ENCODE measurements at regions not wholly inside any gene's neighbourhood (a gene's known extent, or its start where the extent isn't known, plus 50 kb on each side); places are given as distances from the start of the nearest gene placed in this dataset.

DNA sequence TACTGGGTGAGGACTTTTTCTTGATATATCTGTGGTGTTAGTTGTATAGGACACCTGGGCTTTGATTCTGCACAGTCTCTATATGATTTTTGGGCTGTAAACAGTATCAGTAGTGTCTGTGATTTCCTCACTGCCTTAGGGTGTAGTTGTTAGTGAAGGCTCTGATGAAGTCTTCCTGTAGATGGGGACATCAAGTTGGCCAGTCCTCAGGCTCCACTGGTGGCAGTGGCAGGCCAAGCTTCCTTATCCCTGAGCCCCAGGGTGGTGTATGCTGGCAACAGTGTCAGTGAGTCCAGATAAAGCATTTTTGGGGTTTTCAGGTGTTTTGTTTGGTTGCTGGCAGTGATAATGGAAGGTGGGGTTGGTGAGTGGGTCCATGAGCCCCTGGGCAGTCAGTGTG lies 961.4 kb downstream of the DSC3 start:
- DNase-seq (ENCODE audit: unreplicated experiment), result no peak
- TF ChIP-seq, protein P1, sequence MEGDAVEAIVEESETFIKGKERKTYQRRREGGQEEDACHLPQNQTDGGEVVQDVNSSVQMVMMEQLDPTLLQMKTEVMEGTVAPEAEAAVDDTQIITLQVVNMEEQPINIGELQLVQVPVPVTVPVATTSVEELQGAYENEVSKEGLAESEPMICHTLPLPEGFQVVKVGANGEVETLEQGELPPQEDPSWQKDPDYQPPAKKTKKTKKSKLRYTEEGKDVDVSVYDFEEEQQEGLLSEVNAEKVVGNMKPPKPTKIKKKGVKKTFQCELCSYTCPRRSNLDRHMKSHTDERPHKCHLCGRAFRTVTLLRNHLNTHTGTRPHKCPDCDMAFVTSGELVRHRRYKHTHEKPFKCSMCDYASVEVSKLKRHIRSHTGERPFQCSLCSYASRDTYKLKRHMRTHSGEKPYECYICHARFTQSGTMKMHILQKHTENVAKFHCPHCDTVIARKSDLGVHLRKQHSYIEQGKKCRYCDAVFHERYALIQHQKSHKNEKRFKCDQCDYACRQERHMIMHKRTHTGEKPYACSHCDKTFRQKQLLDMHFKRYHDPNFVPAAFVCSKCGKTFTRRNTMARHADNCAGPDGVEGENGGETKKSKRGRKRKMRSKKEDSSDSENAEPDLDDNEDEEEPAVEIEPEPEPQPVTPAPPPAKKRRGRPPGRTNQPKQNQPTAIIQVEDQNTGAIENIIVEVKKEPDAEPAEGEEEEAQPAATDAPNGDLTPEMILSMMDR (IDR thresholded peaks at IDR 0.05; ENCODE audit: unreplicated experiment), result no peak
- H3K27ac Mint-ChIP-seq (ENCODE audit: low read depth, unreplicated experiment), result no peak overlapping the region
- no peak overlapping the region for H3K4me3 Mint-ChIP-seq (ENCODE audit: unreplicated experiment)
- intact Hi-C loops (cut with micrococcal nuclease), result no loop called here
- no peaks in the 10 kb centered on the region for H3K36me3 Mint-ChIP-seq (ENCODE audit: insufficient read depth, unreplicated experiment)
- H3K4me1 Mint-ChIP-seq (ENCODE audit: insufficient read depth, unreplicated experiment), result no peaks in the 10 kb centered on the region
- POLR2A ChIA-PET, result no interaction called here
- BruUV-seq (replicated peaks), result no TSS peak
- no peaks in the 10 kb centered on the region for H3K27me3 Mint-ChIP-seq (ENCODE audit: insufficient read depth, unreplicated experiment)
- H3K9me3 Mint-ChIP-seq (ENCODE audit: unreplicated experiment), result peaks cover 7% of the 10 kb centered on the region
- CTCF ChIA-PET, result interaction anchor here (0.7 kb wide), 1 partner anchor 38 kb away, joined by 3 read pairs; no protein-coding TSS in a partner anchor

DNA sequence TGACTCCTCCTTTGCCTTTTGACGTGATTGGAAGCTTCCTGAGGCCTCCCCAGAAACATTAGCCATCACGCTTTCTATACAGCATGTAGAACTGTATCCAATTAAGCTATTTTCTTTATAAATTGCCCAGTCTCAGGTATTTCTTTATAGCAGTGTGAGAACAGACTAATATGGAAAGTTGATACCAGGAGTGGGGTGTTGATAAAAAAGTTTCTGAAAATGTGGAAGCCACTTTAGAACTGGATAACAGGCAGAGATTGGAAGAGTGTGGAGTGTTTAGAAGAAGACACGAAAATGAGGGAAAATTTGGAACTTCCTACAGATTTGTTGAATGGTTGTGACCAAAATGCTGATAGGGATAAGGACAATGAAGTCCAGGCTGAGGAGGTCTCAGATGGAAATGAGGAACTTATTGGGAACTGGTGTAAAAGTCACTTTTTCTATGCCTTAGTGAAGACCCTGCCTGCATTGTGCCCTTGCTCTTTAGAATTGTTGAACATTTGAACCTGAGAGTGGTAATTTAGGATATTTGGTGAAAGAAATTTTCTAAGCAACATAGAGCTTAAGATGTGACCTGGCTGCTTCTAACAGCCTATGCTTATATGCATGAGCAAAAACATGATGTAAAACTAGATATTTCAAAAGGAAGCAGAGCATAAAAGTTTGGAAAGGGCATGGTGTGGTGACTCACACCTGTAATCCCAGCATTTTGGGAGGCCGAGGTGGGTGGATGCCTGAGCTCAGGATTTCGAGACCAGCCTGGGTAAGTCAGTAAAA lies 969.7 kb downstream of the DSC3 start:
- Mint-ChIP-seq H3K36me3 (ENCODE audit: insufficient read depth, unreplicated experiment) (no peaks in the 10 kb centered on the region), H3K4me3 (ENCODE audit: unreplicated experiment) (no peak overlapping the region), H3K27me3 (ENCODE audit: insufficient read depth, unreplicated experiment) (no peaks in the 10 kb centered on the region), H3K27ac (ENCODE audit: low read depth, unreplicated experiment) (no peak overlapping the region), H3K9me3 (ENCODE audit: unreplicated experiment) (peaks cover 7% of the 10 kb centered on the region), H3K4me1 (ENCODE audit: insufficient read depth, unreplicated experiment) (no peaks in the 10 kb centered on the region)
- POLR2A ChIA-PET, result no interaction called here
- TF ChIP-seq, protein P1 (IDR thresholded peaks at IDR 0.05; ENCODE audit: unreplicated experiment), result no peak
- no peak for DNase-seq (ENCODE audit: unreplicated experiment)
- CTCF ChIA-PET, result interaction anchor here (1.1 kb wide), 1 partner anchor 208 kb away, joined by 3 read pairs; no protein-coding TSS in a partner anchor
- intact Hi-C loops (cut with micrococcal nuclease), result no loop called here
- no TSS peak for BruUV-seq (replicated peaks)

DNA sequence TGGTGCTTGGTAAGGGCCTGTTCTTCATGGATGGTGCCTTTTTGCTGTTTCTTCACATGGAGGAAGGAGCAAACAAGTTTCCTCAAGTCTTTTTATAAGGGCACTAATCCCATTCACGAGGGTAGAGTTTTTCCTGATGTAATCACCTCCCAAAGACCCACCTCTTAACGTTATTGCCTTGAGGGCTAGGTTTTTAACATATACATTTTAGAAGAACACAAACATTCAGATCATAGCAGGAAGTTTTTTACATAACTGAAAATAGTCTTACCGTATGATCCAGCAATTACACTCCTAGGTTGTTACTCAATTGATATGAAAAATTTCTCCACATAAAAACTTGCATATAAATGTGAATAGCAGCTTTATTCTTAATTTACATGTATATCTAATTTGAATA lies 976.3 kb downstream of the DSC3 start:
- no peak overlapping the region for H3K4me3 Mint-ChIP-seq (ENCODE audit: unreplicated experiment)
- POLR2A ChIA-PET, result no interaction called here
- TF ChIP-seq, protein P1 (IDR thresholded peaks at IDR 0.05; ENCODE audit: unreplicated experiment), result no peak

DNA sequence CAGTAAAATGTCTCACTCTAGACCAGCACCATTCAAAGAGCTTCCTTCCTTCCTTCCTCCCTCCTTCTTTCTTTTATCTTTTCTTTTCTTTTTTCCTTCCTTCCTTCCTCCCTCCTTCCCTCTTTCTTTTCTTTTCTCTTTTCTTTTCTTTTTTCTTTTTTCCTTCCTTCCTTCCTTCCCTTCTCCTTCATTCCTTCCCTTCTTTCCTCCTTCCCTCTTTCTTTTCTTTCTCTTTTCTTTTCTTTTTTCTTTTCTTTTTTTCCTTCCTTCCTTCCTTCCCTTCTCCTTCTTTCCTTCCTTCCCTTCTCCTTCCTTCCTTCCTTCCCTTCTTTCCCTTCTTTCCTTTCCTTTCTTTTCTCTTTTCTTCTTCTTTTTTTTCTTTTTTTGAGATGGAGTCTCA lies 985.1 kb downstream of the DSC3 start:
- POLR2A ChIA-PET, result no interaction called here
- intact Hi-C loops (cut with micrococcal nuclease), result no loop called here

More for the DNA sequence above, 976.3 kb downstream of the DSC3 start:
- intact Hi-C loops (cut with micrococcal nuclease), result no loop called here
- Mint-ChIP-seq H3K27ac (ENCODE audit: low read depth, unreplicated experiment) (no peak overlapping the region), H3K27me3 (ENCODE audit: insufficient read depth, unreplicated experiment) (no peaks in the 10 kb centered on the region), H3K9me3 (ENCODE audit: unreplicated experiment) (peaks cover 12% of the 10 kb centered on the region), H3K4me1 (ENCODE audit: insufficient read depth, unreplicated experiment) (no peaks in the 10 kb centered on the region), H3K36me3 (ENCODE audit: insufficient read depth, unreplicated experiment) (no peaks in the 10 kb centered on the region)
- no TSS peak for BruUV-seq (replicated peaks)
- CTCF ChIA-PET, result no interaction called here
- no peak for DNase-seq (ENCODE audit: unreplicated experiment)

More for the DNA sequence above, 985.1 kb downstream of the DSC3 start:
- Mint-ChIP-seq H3K27me3 (ENCODE audit: insufficient read depth, unreplicated experiment) (no peaks in the 10 kb centered on the region), H3K36me3 (ENCODE audit: insufficient read depth, unreplicated experiment) (no peaks in the 10 kb centered on the region), H3K9me3 (ENCODE audit: unreplicated experiment) (no peaks in the 10 kb centered on the region), H3K27ac (ENCODE audit: low read depth, unreplicated experiment) (no peak overlapping the region), H3K4me3 (ENCODE audit: unreplicated experiment) (no peak overlapping the region), H3K4me1 (ENCODE audit: insufficient read depth, unreplicated experiment) (no peaks in the 10 kb centered on the region)
- no TSS peak for BruUV-seq (replicated peaks)
- CTCF ChIA-PET, result interaction anchor here (0.7 kb wide), 1 partner anchor 11 kb away, joined by 3 read pairs; no protein-coding TSS in a partner anchor
- TF ChIP-seq, protein P1 (IDR thresholded peaks at IDR 0.05; ENCODE audit: unreplicated experiment), result no peak
- no peak for DNase-seq (ENCODE audit: unreplicated experiment)

Measured in MCF 10A (cell line).